ENCODE measurements at regions not wholly inside any gene's neighbourhood (a gene's known extent, or its start where the extent isn't known, plus 50 kb on each side); places are given as distances from the start of the nearest gene placed in this dataset.

DNA sequence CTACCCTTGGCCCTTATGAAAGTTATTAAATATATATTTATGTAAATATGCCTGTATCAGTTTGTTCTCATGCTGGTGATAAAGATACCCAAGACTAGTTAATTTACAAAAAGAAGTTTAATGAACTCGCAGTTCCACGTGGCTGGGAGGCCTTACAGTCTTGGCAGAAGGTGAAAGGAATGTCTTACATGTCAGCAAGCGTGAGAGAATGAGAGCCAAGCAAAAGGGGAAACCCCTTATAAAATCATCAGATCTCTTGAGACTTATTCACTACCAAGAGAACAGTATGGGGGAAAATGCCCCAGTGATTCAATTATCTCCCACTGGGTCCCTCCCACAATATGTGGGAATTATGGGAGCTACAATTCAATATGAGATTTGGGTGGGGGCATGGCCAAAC, 506.0 kb upstream of the ATXN8OS start:
- no peak for DNase-seq (ENCODE audit: low read depth)
- no peak for TF ChIP-seq CTCF (IDR thresholded peaks at IDR 0.05; ENCODE audit: low read length, missing control alignments)

GRCh38 chr13:69600811-69601210, 506.8 kb upstream of the ATXN8OS start:
- DNase-seq (ENCODE audit: low read depth) = no peak
- no peak for TF ChIP-seq CTCF (IDR thresholded peaks at IDR 0.05; ENCODE audit: low read length, missing control alignments)
- H3K4me3 ChIP-seq (replicated peaks; ENCODE audit: low read depth, low read length) = no peak overlapping the region

More for the DNA sequence above, 506.0 kb upstream of the ATXN8OS start:
- H3K4me3 ChIP-seq (replicated peaks; ENCODE audit: low read depth, low read length) = no peak overlapping the region

DNA sequence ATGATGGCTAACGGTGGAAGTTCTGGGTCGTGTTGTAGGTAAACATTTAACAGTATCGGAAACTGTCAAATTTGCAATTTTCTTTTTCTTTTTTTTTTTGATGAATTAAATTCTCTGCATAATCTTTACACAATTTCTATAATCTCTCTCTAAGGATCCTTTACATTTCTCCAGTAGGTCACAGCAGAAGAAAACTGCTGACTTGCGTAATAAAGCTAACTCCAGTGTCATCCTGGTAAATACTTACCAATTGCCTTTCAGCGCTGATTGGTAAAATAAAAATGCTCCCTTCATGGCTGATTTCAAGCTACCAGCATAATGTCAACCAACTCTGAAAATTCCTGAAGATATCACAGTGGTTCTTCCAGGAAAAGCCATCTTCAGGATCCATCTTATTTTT, 510.5 kb upstream of the ATXN8OS start:
- TF ChIP-seq CTCF (IDR thresholded peaks at IDR 0.05; ENCODE audit: low read length, missing control alignments) = no peak
- no peak overlapping the region for H3K4me3 ChIP-seq (replicated peaks; ENCODE audit: low read depth, low read length)
- DNase-seq (ENCODE audit: low read depth) = no peak

- no peak for DNase-seq (ENCODE audit: low read depth)
- TF ChIP-seq CTCF (IDR thresholded peaks at IDR 0.05; ENCODE audit: low read length, missing control alignments) = no peak
- no peak overlapping the region for H3K4me3 ChIP-seq (replicated peaks; ENCODE audit: low read depth, low read length)
Measured at GRCh38 chr13:69595181-69595580, 512.4 kb upstream of the ATXN8OS start.

- TF ChIP-seq CTCF (IDR thresholded peaks at IDR 0.05; ENCODE audit: low read length, missing control alignments) = no peak
- H3K4me3 ChIP-seq (replicated peaks; ENCODE audit: low read depth, low read length) = no peak overlapping the region
- no peak for DNase-seq (ENCODE audit: low read depth)
Measured at GRCh38 chr13:69591437-69591836, 516.2 kb upstream of the ATXN8OS start.

DNA sequence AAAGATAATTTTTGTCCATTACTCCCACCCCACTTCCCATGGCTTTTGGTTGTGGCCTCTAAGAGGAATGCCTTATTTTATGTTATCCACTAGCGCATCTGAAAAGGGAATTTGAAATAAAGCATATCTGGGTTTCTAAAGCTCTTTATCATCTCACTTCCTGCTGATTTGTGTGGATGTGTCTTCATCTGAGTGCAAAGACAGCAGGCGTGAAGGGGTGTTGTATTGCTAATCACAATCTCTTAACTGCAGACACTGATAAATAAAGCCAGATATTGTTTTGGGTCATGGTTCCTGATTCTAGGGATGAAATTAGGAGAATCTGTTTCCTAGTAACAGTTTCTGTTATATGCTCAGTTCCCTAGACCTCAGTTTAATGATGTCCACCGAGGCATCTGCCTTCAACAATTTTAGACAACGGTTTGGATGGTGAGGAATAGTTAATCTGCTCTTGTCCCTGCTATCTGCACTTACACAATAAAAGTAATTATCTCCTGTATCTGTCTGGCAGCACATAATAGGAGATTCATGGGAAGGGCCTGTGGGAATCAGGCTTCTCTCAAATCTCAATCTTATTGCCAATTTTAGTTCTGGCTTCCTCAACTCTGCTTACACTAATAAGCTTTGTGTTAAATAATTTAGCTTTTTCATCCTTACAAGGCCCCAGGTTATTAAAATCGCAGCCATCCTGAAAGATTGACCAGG, 517.9 kb upstream of the ATXN8OS start:
- no peak overlapping the region for H3K4me3 ChIP-seq (replicated peaks; ENCODE audit: low read depth, low read length)
- TF ChIP-seq CTCF (IDR thresholded peaks at IDR 0.05; ENCODE audit: low read length, missing control alignments) = no peak
- no peak for DNase-seq (ENCODE audit: low read depth)

DNA sequence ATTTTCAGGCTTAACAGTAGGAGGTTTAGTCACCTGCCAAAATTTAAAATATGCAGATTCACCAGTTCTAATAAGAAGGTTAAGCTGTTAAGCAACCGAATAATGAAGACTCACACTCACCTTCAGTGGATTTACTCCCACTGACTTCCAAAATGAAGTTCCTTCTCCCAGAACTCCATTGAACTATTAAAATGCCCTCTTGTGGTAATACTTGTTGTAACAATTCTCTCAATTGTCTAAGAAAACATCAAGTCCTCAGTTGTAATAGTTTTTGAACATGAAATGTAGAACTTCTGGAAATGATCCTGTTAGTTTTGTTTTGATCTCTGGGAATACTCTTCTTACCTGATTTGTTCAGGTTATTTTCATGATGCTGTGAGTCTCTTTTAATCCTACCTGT, 522.0 kb upstream of the ATXN8OS start:
- no peak for DNase-seq (ENCODE audit: low read depth)
- no peak overlapping the region for H3K4me3 ChIP-seq (replicated peaks; ENCODE audit: low read depth, low read length)
- no peak for TF ChIP-seq CTCF (IDR thresholded peaks at IDR 0.05; ENCODE audit: low read length, missing control alignments)
